ELF-1 (cell line): ENCODE measurements at regions not wholly inside any gene's neighbourhood (a gene's known extent, or its start where the extent isn't known, plus 50 kb on each side); places are given as distances from the start of the nearest gene placed in this dataset.
A peak's percentile ranks its signal among the peaks of the same experiment; 100 is the strongest.

Experiments
- DNase-seq: peaks from one replicate; pipeline ENCODE4 v3.0.0-alpha.2; 2016; ENCODE audit warnings: low read depth, low spot score

- no peak for DNase-seq
These were observed 132.4 kb upstream of the ZP4 start for GRCh38 chr1:238023137-238023536.

DNA sequence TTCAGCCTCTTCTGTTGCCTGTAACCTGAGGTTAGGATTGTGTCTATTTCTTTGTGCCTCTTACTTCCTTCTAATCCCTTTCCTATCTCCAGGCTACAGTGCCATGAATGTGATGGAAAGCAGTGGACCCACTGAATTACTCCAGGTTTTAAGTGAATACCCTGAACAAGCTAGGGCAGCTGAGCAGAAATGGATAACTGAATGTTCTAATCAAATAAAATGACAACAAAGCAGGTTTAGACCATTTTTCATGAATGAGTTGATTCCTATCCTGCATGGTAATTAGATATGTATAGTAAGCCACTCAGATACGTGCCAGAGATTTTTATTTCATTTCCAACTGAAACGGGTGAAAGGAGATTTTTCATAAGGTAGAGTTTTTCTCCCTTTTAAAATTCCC, 127.5 kb upstream of the ZP4 start:
- no peak for DNase-seq

GRCh38 chr1:238006779-238007178, 116.1 kb upstream of the ZP4 start:
- DNase-seq, result no peak

DNA sequence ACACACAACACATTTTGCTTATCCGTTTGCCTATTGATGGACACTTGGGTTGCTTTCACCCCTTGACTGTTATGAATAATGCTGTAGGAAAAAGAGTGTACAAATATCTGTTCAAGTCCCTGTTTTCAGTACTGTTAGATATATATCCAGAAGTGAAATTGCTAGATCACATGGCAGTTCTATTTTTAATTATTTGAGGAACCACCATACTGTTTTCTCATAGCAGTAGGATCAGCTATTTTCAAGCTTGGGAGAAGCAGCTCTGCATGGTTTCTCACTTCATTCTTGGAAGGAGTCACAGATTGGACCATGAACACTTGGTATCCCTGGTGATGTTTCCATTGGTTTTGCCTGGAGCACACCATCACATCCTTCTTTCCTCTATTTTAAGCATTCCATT, 114.4 kb upstream of the ZP4 start:
- DNase-seq, result no peak

DNA sequence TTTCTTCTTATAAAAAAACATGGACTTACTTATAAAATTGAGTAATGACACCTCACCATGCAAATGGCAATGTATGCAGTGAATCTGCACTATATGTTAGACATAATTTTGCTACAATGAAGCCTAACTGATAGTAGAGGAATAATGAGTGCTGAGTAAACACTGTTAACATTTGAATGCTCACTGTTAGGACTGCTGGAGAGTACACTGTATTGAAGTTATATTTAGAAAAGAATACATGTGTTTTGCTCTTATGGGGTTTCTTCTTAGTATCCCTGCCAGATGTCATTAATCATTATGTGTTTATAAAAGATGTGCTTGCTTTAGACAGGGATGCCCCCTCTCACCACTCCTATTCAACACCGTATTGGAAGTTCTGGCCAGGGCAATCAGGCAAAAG, 111.1 kb upstream of the ZP4 start:
- DNase-seq, result no peak

GRCh38 chr1:237999426-238000052, 108.8 kb upstream of the ZP4 start:
- DNase-seq, result no peak

GRCh38 chr1:237998581-237998980, 107.9 kb upstream of the ZP4 start:
- no peak for DNase-seq

DNA sequence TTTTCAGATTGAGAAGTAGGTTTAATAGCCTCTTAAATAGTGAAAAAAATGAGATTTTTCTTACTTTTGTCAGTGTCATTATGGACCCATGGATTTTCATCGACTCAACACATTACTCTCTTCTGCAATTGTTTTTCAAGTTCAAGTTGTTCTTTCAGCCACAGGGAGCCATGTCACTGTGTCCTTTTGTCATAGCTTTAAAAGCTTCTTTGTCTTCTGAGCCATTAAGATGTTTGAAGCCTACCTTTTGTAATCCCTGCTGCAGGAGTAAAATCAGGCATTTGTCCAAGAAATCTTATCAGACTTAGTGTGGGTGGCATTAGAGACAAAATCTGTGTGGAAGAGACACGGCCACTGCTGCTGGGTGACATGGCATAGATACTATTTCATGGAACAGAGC, 92.8 kb upstream of the ZP4 start:
- no peak for DNase-seq

DNA sequence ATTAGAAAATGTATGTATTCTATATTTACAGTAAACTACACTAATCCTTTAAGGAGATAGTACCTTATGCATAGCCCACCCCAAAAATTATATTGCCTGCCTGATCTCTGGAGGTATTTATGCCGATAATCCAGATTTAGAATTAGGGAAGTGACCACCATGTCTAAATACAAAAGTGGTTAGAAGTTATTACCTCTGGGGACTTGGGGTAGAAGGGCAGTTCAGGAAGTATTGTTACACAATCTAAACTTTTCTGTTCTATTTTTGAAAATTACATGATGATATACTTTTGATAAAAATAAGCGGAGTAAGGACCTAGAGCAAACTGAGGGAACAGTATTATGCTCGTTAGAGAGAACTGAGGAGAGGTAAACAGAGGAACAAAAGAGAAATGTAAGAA, 90.5 kb upstream of the ZP4 start:
- DNase-seq, result no peak

DNA sequence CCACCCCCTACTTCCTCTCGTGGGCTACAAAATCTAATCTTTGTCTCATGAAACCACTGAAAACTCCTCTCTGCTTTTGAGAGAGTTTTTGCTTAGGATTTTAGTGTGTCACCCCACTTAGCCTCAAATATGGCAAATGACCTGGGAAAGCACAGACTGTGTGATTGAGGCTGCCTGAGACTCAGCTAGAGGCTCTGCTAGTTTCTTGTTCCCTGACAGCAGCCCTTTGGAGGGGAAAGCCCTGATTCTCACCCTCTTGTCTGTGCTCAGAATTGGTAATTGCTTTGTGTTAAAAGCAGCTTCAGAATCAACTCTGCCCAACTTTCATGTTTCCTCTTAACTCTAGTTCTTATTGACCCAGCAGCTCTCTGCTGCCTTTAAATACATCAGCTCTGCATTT, 85.6 kb upstream of the ZP4 start:
- DNase-seq, result no peak

DNA sequence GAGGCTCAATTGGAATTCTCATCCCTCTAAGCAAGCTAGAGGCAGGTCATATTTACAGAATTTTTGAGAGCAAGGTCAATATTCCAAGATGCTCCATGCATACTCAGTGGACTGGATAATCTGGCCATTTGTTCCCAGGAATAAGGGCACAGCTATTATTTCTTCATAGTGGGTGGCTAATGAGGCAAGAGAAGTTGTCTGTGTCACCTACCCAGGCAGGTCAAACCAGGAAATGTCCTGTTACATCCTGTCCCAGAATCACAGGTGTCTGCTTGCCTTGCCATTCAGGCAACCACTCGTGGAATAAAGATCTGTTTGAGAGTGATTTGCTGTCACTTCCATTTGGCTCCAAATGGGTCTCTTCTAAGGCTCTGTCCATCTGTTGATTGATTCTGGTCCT, 85.2 kb upstream of the ZP4 start:
- no peak for DNase-seq

DNA sequence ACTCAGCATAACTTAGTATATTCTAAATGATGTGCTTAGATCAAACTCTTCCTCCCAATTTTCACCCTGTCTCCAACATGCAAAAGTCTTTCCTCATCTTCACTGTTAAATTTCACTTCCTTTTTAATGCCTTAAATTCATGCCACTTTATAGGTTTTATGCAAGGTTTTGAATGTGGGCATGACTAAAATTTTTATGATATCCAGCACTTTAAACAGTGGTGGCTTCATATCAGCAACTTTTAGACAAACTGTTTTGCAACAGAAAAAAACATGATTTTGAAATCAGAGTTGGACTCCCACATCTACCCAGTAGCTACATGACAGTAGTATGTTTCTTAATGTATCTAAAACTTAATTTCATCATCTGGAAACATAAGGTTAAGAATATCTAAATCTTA, 84.7 kb upstream of the ZP4 start:
- no peak for DNase-seq

DNA sequence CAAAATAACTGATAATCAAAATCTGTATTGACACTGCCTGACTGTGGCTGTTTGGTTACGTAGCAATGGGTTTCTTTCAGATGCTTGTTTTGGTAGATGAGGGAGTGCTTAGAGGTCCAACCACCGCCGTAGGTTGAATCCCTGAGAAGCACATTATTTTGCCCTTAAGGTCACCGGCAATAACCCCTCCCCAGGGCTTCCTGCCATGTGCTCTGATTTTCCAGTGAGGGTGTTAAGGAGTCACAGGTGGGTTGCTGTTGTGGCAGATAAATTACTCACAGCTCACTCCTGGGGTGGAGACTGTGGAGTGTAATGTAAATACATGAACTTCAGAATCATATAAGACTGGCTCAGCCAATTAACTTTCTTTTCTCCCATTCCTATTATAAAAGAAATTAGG, 81.5 kb upstream of the ZP4 start:
- no peak for DNase-seq

DNA sequence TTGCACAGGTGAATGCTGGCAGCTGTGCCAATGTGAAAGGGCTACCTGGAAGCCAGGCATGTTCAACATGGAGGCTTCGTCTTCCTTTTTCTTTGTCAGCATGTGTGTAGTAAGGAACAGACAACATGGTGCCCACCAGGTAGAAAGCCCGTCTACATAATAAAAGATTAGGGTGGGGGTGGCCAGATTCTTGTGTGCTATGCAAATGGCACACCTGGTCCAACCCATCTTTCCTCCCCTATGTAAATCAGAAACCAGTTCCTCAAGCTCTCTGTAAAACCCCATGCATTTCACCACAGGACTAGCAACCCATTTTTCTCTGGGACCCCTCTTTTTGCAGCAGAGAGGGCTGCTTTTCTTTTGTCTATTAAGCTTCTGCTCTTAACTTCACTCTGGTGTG, 72.3 kb upstream of the ZP4 start:
- DNase-seq, result no peak

DNA sequence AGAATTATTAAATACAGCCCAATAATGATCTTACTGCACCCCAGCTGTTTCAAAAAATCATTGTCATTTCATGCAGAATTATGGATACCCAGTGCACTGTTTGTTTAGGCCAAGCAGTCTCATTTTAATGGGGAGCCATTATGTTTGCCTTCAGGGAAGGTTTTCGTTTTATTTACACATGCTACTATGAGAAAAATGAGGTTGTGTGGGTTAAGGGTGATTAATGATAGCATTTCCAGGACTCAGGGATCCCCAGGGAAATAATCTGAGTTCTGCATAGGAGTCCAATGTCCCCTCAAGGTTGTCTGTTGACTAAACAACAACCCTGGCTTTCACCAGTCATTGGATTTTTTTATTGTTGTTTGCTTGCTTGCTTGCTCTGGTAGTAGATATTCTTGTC, 71.0 kb upstream of the ZP4 start:
- no peak for DNase-seq

- no peak for DNase-seq
These were observed 69.1 kb upstream of the ZP4 start for GRCh38 chr1:237959838-237960237.

DNA sequence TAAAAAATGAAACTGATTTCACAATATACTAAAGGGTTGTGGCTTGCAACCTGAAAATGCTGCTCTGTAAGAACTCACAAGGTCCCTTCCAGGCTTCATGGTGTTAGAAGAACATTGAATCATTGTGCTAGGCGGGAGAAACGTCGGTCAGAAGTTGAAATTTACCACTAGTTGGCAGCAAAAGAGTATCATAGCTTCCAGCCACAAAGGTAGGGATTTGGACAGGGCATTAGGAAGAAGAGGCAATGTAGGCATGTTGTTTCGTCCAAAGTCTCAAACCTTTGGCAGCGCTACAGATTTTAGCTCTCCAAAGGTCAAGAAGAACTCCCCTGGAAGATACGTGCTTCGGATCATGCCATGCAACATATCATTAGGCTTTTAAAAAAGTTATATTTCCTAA, 62.5 kb upstream of the ZP4 start:
- peak; percentile 11 for DNase-seq
